Stimulated activated CD8-positive, alpha-beta memory T cell treated with anti-CD3 and anti-CD28 coated beads, Interleukin-15, amount 100 ng/mL, for 1 hour (primary cell): ENCODE measurements at regions not wholly inside any gene's neighbourhood (a gene's known extent, or its start where the extent isn't known, plus 50 kb on each side); places are given as distances from the start of the nearest gene placed in this dataset.

Experiments used
- DNase-seq: peaks from one replicate; pipeline ENCODE4 v3.0.0-alpha.2; 2020; ENCODE audit warnings: low read depth

- no peak for DNase-seq
Observed at GRCh38 chr2:219957820-219958219, 330.4 kb downstream of the SLC4A3 start.

- no peak for DNase-seq
Observed at GRCh38 chr2:219958941-219959340, 331.5 kb downstream of the SLC4A3 start.

- DNase-seq: no peak
Observed at GRCh38 chr2:219959471-219959870, 332.0 kb downstream of the SLC4A3 start.

- DNase-seq: no peak
Observed at GRCh38 chr2:219961947-219962498, 334.6 kb downstream of the SLC4A3 start.

- DNase-seq: no peak
Observed at GRCh38 chr2:219962801-219963200, 335.4 kb downstream of the SLC4A3 start.

- no peak for DNase-seq
Observed at GRCh38 chr2:219965287-219966194, 338.1 kb downstream of the SLC4A3 start.

- DNase-seq: no peak
Observed at GRCh38 chr2:219967247-219968245, 340.1 kb downstream of the SLC4A3 start.

GRCh38 chr2:219968685-219969345, 341.4 kb downstream of the SLC4A3 start:
- no peak for DNase-seq

GRCh38 chr2:219969508-219969907, 342.1 kb downstream of the SLC4A3 start:
- DNase-seq: no peak

GRCh38 chr2:219973136-219973535, 345.7 kb downstream of the SLC4A3 start:
- no peak for DNase-seq

GRCh38 chr2:219976871-219977270, 349.4 kb downstream of the SLC4A3 start:
- DNase-seq: no peak

GRCh38 chr2:219980638-219981037, 353.2 kb downstream of the SLC4A3 start:
- DNase-seq: no peak

- no peak for DNase-seq
Observed at GRCh38 chr2:219983836-219984235, 356.4 kb downstream of the SLC4A3 start.

GRCh38 chr2:219985017-219985416, 357.6 kb downstream of the SLC4A3 start:
- no peak for DNase-seq

GRCh38 chr2:219987830-219988229, 360.4 kb downstream of the SLC4A3 start:
- no peak for DNase-seq

- no peak for DNase-seq
Observed at GRCh38 chr2:219989744-219990143, 362.3 kb downstream of the SLC4A3 start.

- DNase-seq: no peak
Observed at GRCh38 chr2:219991116-219991515, 363.7 kb downstream of the SLC4A3 start.

GRCh38 chr2:219995399-219995798, 368.0 kb downstream of the SLC4A3 start:
- no peak for DNase-seq

- no peak for DNase-seq
Observed at GRCh38 chr2:219995991-219996765, 368.7 kb downstream of the SLC4A3 start.

- DNase-seq: no peak
Observed at GRCh38 chr2:219997341-219997851, 370.0 kb downstream of the SLC4A3 start.

GRCh38 chr2:219998107-219998506, 370.7 kb downstream of the SLC4A3 start:
- DNase-seq: no peak
